Hepatocyte (in vitro differentiated cells): ENCODE measurements at regions not wholly inside any gene's neighbourhood (a gene's known extent, or its start where the extent isn't known, plus 50 kb on each side); places are given as distances from the start of the nearest gene placed in this dataset.

Source experiments
- DNase-seq: peaks from one replicate; pipeline ENCODE4 v3.0.0-alpha.2; 2016; ENCODE audit warnings: low spot score
- H2AFZ ChIP-seq: fragments of 200-600 bp; sonication (generic); 2 replicates; pipeline ENCODE4 v1.6.0; 2016; ENCODE audit warnings: antibody characterized with exemption, mild to moderate bottlenecking
- H3K27ac ChIP-seq: fragments of 200-600 bp; sonication (generic); 2 replicates; pipeline ENCODE4 v1.5.1; 2016; ENCODE audit warnings: mild to moderate bottlenecking
- H3K27me3 ChIP-seq: fragments of 200-600 bp; sonication (generic); 2 replicates; pipeline ENCODE4 v1.6.1; 2016
- H3K36me3 ChIP-seq: fragments of 200-600 bp; sonication (generic); replicated peaks from 2 replicates; pipeline ENCODE4 v1.5.1; 2016; ENCODE audit warnings: low read depth; ENCODE audit not compliant: insufficient read depth
- H3K4me1 ChIP-seq: fragments of 200-600 bp; sonication (generic); 2 replicates; pipeline ENCODE4 v1.5.1; 2016; ENCODE audit warnings: mild to moderate bottlenecking, moderate library complexity; ENCODE audit not compliant: insufficient read depth
- H3K4me2 ChIP-seq: fragments of 200-600 bp; sonication (generic); 2 replicates; pipeline ENCODE4 v1.6.0; 2016
- H3K4me3 ChIP-seq: fragments of 200-600 bp; sonication (generic); 2 replicates; pipeline ENCODE4 v1.5.1; 2016; ENCODE audit warnings: mild to moderate bottlenecking
- H3K79me2 ChIP-seq: fragments of 200-600 bp; sonication (generic); 2 replicates; pipeline ENCODE4 v1.6.0; 2017; ENCODE audit warnings: mild to moderate bottlenecking
- H3K9me2 ChIP-seq: fragments of 200-600 bp; sonication (generic); replicated peaks from 2 replicates; pipeline ENCODE4 v1.6.0; 2017; ENCODE audit warnings: mild to moderate bottlenecking; ENCODE audit not compliant: insufficient read depth
- H3K9me3 ChIP-seq: fragments of 200-600 bp; sonication (generic); 2 replicates; pipeline ENCODE4 v1.5.1; 2016; ENCODE audit warnings: low read depth, mild to moderate bottlenecking
- H4K20me1 ChIP-seq: fragments of 200-600 bp; sonication (generic); 2 replicates; pipeline ENCODE4 v1.6.0; 2016; ENCODE audit warnings: mild to moderate bottlenecking; ENCODE audit not compliant: insufficient read depth, poor library complexity, severe bottlenecking
- CTCF ChIP-seq: fragments of 200-600 bp; sonication (generic); IDR thresholded peaks from 2 replicates; pipeline ENCODE4 v1.5.1; 2016; ENCODE audit warnings: antibody characterized with exemption, mild to moderate bottlenecking; ENCODE audit not compliant: poor library complexity
- EZH2 ChIP-seq: fragments of 200-600 bp; sonication (generic); IDR thresholded peaks from 2 replicates; pipeline ENCODE4 v1.6.1; 2016; ENCODE audit warnings: antibody characterized with exemption, mild to moderate bottlenecking, borderline replicate concordance
- EZH2phosphoT487 ChIP-seq: fragments of 200-600 bp; sonication (generic); IDR thresholded peaks from one replicate; pipeline ENCODE4 v1.6.1; 2018; ENCODE audit warnings: antibody characterized with exemption, mild to moderate bottlenecking, low read depth, moderate library complexity; ENCODE audit not compliant: unreplicated experiment, severe bottlenecking
- WGBS: methylation state at CpG from one replicate; pipeline ENCODE4 v1.1.6; 2016; ENCODE audit warnings: low lambda C conversion rate; ENCODE audit errors: missing lambda C conversion rate; 5-methylcytosine and 5-hydroxymethylcytosine counted together

GRCh38 chr7:67752227-67752626 is 755.6 kb downstream of the TYW1 start:
- Histone ChIP-seq H3K27me3 (no peaks in the 10 kb centered on the region), H3K4me2 (no peak overlapping the region), H3K36me3 (no peaks in the 10 kb centered on the region), H3K79me2 (no peaks in the 10 kb centered on the region), H3K9me3 (no peaks in the 10 kb centered on the region), H3K27ac (no peak overlapping the region), H3K9me2 (no peaks in the 10 kb centered on the region), H2AFZ (no peak overlapping the region), H3K4me1 (no peaks in the 10 kb centered on the region), H4K20me1 (no peaks in the 10 kb centered on the region), H3K4me3 (no peak overlapping the region)
- DNase-seq, result no peak
- 81% methylated on average over 2 of the region's 2 CpGs for WGBS
- no peak for TF ChIP-seq EZH2
- TF ChIP-seq CTCF, result no peak
- no peak for TF ChIP-seq EZH2phosphoT487

DNA sequence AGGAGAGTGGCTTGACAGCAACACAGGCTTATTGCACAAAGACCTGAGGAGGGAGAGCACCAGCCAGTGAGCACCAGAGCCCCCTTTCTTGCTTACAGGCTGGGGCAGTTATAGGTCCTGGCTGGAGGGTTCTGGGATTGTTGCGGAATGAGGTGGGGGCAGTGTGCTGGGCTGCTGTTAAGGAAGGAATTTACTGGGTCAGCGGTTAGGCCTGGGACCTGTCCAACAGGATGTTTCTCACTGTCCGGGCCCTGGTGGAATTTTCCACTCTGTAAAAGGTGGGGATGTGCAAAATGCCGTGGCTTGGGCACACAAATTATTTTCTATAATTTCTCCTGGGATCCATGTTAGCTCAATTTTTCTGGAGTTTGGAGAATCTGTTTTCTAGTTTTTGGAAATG is 757.3 kb downstream of the TYW1 start:
- Histone ChIP-seq H3K79me2 (no peaks in the 10 kb centered on the region), H3K4me3 (no peak overlapping the region), H3K4me1 (no peaks in the 10 kb centered on the region), H3K36me3 (no peaks in the 10 kb centered on the region), H3K9me3 (no peaks in the 10 kb centered on the region), H3K9me2 (no peaks in the 10 kb centered on the region), H2AFZ (no peak overlapping the region), H4K20me1 (no peaks in the 10 kb centered on the region), H3K4me2 (no peak overlapping the region), H3K27ac (no peak overlapping the region), H3K27me3 (no peaks in the 10 kb centered on the region)
- DNase-seq, result no peak
- TF ChIP-seq EZH2, result no peak
- TF ChIP-seq CTCF, result no peak
- no peak for TF ChIP-seq EZH2phosphoT487
- 82% methylated on average over 4 of the region's 4 CpGs for WGBS

DNA sequence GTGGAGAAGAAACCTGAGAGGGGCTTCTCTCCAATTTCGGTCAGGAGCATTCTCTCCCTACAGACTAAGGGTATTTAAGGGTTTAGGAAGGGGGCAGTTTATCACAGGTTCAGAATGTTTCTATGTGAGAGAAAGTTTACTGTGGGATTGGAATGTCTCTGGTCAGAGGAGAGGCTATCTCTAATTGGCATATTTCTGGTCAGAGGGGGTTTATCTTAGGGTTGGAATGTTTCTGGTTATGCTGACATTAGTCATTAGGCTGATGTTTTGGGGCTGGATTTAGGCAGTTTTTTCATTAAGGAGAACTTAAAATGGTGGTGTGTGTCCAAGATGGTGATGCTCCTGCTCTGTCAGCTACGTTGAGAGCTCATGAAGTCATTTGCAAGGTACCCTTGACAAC is 758.0 kb downstream of the TYW1 start:
- Histone ChIP-seq H3K36me3 (no peaks in the 10 kb centered on the region), H2AFZ (no peak overlapping the region), H3K79me2 (no peaks in the 10 kb centered on the region), H3K4me3 (no peak overlapping the region), H3K9me2 (no peaks in the 10 kb centered on the region), H4K20me1 (no peaks in the 10 kb centered on the region), H3K4me2 (no peak overlapping the region), H3K4me1 (no peaks in the 10 kb centered on the region), H3K9me3 (no peaks in the 10 kb centered on the region), H3K27ac (no peak overlapping the region), H3K27me3 (no peaks in the 10 kb centered on the region)
- no peak for DNase-seq
- WGBS, result 61% methylated on average over 2 of the region's 2 CpGs
- TF ChIP-seq EZH2, result no peak
- no peak for TF ChIP-seq CTCF
- no peak for TF ChIP-seq EZH2phosphoT487

- H3K4me3 ChIP-seq, result no peak overlapping the region
- no peak overlapping the region for H2AFZ ChIP-seq
- no peak overlapping the region for H3K4me2 ChIP-seq
- no peaks in the 10 kb centered on the region for H3K36me3 ChIP-seq
- no peaks in the 10 kb centered on the region for H3K9me3 ChIP-seq
- no peak overlapping the region for H3K27ac ChIP-seq
- H3K27me3 ChIP-seq, result no peaks in the 10 kb centered on the region
- no peaks in the 10 kb centered on the region for H3K79me2 ChIP-seq
- DNase-seq, result no peak
- H3K9me2 ChIP-seq, result no peaks in the 10 kb centered on the region
- WGBS, result 87% methylated on average over 3 of the region's 3 CpGs
- H4K20me1 ChIP-seq, result no peaks in the 10 kb centered on the region
- no peaks in the 10 kb centered on the region for H3K4me1 ChIP-seq
- TF ChIP-seq EZH2 (no peak), EZH2phosphoT487 (no peak), CTCF (no peak)
Observed at GRCh38 chr7:67758551-67758950, 761.9 kb downstream of the TYW1 start.
